ENCODE measurements at regions not wholly inside any gene's neighbourhood (a gene's known extent, or its start where the extent isn't known, plus 50 kb on each side); places are given as distances from the start of the nearest gene placed in this dataset.
"Not testable (repeated sequence)": the region's sequence is repeated elsewhere in the genome, so short reads cannot be mapped to it uniquely, and the experiment has no call there.

GRCh38 chr7:55743454-55743717, 119.2 kb downstream of the SEPTIN14 start:
- DNase-seq, result not testable (repeated sequence)

- not testable (repeated sequence) for DNase-seq
These were observed 119.7 kb downstream of the SEPTIN14 start for GRCh38 chr7:55742651-55743453.

GRCh38 chr7:55741721-55742631, 120.6 kb downstream of the SEPTIN14 start:
- DNase-seq, result not testable (repeated sequence)

- not testable (repeated sequence) for DNase-seq
These were observed 121.8 kb downstream of the SEPTIN14 start for GRCh38 chr7:55740633-55741250.

- DNase-seq, result not testable (repeated sequence)
These were observed 122.5 kb downstream of the SEPTIN14 start for GRCh38 chr7:55740053-55740452.

GRCh38 chr7:55736641-55737221, 125.8 kb downstream of the SEPTIN14 start:
- DNase-seq, result not testable (repeated sequence)

- DNase-seq, result no peak
These were observed 129.1 kb downstream of the SEPTIN14 start for GRCh38 chr7:55733241-55734140.

- DNase-seq, result no peak
These were observed 130.6 kb downstream of the SEPTIN14 start for GRCh38 chr7:55731931-55732330.

- DNase-seq, result no peak
These were observed 132.4 kb downstream of the SEPTIN14 start for GRCh38 chr7:55730197-55730596.

GRCh38 chr7:55723621-55723941, 139.0 kb downstream of the SEPTIN14 start:
- DNase-seq, result no peak

GRCh38 chr7:55722874-55723620, 139.5 kb downstream of the SEPTIN14 start:
- DNase-seq, result not testable (repeated sequence)

- not testable (repeated sequence) for DNase-seq
These were observed 141.5 kb downstream of the SEPTIN14 start for GRCh38 chr7:55721004-55721403.

- DNase-seq, result not testable (repeated sequence)
These were observed 143.1 kb upstream of the VOPP1 start for GRCh38 chr7:55715247-55715867.

- not testable (repeated sequence) for DNase-seq
These were observed 142.1 kb upstream of the VOPP1 start for GRCh38 chr7:55714370-55714769.

- not testable (repeated sequence) for DNase-seq
These were observed 138.0 kb upstream of the VOPP1 start for GRCh38 chr7:55710312-55710711.

- DNase-seq, result not testable (repeated sequence)
These were observed 135.7 kb upstream of the VOPP1 start for GRCh38 chr7:55708028-55708427.

- DNase-seq, result not testable (repeated sequence)
These were observed 135.1 kb upstream of the VOPP1 start for GRCh38 chr7:55707410-55707809.

GRCh38 chr7:55706451-55707195, 134.3 kb upstream of the VOPP1 start:
- not testable (repeated sequence) for DNase-seq

GRCh38 chr7:55705728-55706450, 133.6 kb upstream of the VOPP1 start:
- DNase-seq, result not testable (repeated sequence)
